KMS-11 (cell line): ENCODE measurements at regions not wholly inside any gene's neighbourhood (a gene's known extent, or its start where the extent isn't known, plus 50 kb on each side); places are given as distances from the start of the nearest gene placed in this dataset.

ENCODE experiments used
- H2AFZ ChIP-seq: fragments of 200-600 bp; sonication (generic); 2 replicates; pipeline ENCODE4 v1.6.1; 2016; ENCODE audit warnings: antibody characterized with exemption, mixed run types, low read depth
- H3K27ac ChIP-seq: fragments of 200-600 bp; sonication (generic); 2 replicates; pipeline ENCODE4 v1.6.1; 2016; ENCODE audit warnings: mild to moderate bottlenecking, mixed run types
- H3K27me3 ChIP-seq: fragments of 200-600 bp; sonication (generic); 2 replicates; pipeline ENCODE4 v1.6.1; 2017; ENCODE audit warnings: mild to moderate bottlenecking, low read depth, mixed run types, moderate library complexity; ENCODE audit not compliant: insufficient read depth
- H3K36me3 ChIP-seq: fragments of 200-600 bp; sonication (generic); 2 replicates; pipeline ENCODE4 v1.6.1; 2017; ENCODE audit warnings: mild to moderate bottlenecking, mixed run types; ENCODE audit not compliant: insufficient read depth
- H3K4me1 ChIP-seq: fragments of 200-600 bp; sonication (generic); 2 replicates; pipeline ENCODE4 v1.6.1; 2016; ENCODE audit warnings: mild to moderate bottlenecking, low read depth, mixed run types; ENCODE audit not compliant: poor library complexity, severe bottlenecking
- H3K4me2 ChIP-seq: fragments of 200-600 bp; sonication (generic); 2 replicates; pipeline ENCODE4 v1.7.0; 2016; ENCODE audit warnings: mild to moderate bottlenecking, mixed run types
- H3K4me3 ChIP-seq: fragments of 200-600 bp; sonication (generic); IDR thresholded peaks from 2 replicates; pipeline ENCODE4 v1.6.1; 2017; ENCODE audit warnings: low read depth, low read length, mixed read lengths; ENCODE audit not compliant: insufficient read depth
- H3K79me2 ChIP-seq: fragments of 200-600 bp; sonication (generic); 2 replicates; pipeline ENCODE4 v1.6.1; 2016; ENCODE audit warnings: low read depth, mixed run types; ENCODE audit not compliant: insufficient read depth
- H3K9ac ChIP-seq: fragments of 200-600 bp; sonication (generic); 2 replicates; pipeline ENCODE4 v1.6.1; 2016; ENCODE audit warnings: mild to moderate bottlenecking, mixed run types
- H4K20me1 ChIP-seq: fragments of 200-600 bp; sonication (generic); 2 replicates; pipeline ENCODE4 v1.6.1; 2016; ENCODE audit warnings: mild to moderate bottlenecking, mixed run types; ENCODE audit not compliant: insufficient read depth
- TF ChIP-seq, protein P1 (sequence below): fragments of 200-600 bp; sonication (generic); conservative IDR thresholded peaks from 2 replicates; pipeline ENCODE4 v1.6.1; 2017; ENCODE audit warnings: low read depth, mild to moderate bottlenecking, antibody characterized with exemption, low read length, moderate library complexity, mixed read lengths

DNA sequence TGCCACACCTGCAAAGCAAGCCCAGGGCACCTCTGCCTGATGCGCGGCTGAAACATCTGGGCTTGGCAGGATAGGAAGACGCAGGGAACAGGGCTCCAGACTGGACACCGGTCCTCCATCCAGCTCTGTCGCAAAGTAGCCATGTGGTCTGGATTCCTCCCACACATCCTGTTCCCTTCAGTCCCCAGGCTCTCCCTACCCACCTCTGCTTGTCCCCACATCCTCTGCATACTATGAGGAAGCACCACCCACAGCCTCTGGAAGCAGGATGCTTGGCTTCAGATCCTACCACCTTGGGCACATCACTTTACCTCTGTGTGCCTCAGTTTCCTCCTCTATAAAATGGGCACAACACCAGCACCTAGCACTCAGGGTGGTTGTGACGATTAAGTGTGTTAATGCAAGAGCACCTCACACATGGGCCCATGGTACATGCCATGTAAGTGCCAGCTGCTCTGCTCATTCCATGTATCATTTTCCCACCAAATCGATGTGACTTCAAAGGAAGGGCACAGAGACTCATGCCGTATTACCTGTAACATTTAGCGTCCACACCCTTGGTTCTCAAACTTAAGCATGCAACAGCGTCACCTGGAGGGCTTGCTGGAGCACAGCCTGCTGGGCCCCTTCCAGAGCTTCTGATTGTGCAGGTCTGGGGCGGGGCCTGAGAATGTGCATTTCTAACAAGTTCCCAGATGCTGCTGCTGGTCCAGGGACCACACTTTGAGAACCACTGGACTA is 138.6 kb upstream of the SDK2 start:
- H4K20me1 ChIP-seq, result no peaks in the 10 kb centered on the region
- no peaks in the 10 kb centered on the region for H3K79me2 ChIP-seq
- no peak overlapping the region for H3K9ac ChIP-seq
- no peak overlapping the region for H3K27ac ChIP-seq
- H3K4me3 ChIP-seq, result no peak overlapping the region
- peaks cover 47% of the 10 kb centered on the region; the same call in 1 of the 2 replicates for H3K27me3 ChIP-seq
- H3K4me1 ChIP-seq, result no peaks in the 10 kb centered on the region
- TF ChIP-seq, protein P1, sequence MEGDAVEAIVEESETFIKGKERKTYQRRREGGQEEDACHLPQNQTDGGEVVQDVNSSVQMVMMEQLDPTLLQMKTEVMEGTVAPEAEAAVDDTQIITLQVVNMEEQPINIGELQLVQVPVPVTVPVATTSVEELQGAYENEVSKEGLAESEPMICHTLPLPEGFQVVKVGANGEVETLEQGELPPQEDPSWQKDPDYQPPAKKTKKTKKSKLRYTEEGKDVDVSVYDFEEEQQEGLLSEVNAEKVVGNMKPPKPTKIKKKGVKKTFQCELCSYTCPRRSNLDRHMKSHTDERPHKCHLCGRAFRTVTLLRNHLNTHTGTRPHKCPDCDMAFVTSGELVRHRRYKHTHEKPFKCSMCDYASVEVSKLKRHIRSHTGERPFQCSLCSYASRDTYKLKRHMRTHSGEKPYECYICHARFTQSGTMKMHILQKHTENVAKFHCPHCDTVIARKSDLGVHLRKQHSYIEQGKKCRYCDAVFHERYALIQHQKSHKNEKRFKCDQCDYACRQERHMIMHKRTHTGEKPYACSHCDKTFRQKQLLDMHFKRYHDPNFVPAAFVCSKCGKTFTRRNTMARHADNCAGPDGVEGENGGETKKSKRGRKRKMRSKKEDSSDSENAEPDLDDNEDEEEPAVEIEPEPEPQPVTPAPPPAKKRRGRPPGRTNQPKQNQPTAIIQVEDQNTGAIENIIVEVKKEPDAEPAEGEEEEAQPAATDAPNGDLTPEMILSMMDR, result no peak
- H2AFZ ChIP-seq, result no peak overlapping the region
- H3K36me3 ChIP-seq, result no peaks in the 10 kb centered on the region
- H3K4me2 ChIP-seq, result no peak overlapping the region

DNA sequence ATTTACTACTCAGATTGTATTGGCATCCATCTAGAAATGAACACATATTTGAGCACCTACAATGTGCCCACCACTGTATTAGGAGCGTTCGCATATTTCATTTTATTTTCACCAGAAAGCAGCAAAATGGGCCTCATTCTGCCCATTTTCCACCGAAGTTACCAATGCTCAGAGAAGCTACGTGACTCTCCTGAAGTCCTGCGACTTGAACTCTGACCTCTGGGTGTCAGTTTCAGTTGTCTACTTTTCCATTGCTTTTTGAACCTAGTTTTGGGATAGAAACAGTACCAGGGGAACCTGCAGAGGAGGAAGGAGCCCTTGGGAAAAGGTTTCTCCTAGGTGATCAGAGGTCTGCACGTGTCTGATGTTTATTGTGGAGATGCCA is 139.1 kb upstream of the SDK2 start:
- no peaks in the 10 kb centered on the region for H3K79me2 ChIP-seq
- H3K9ac ChIP-seq, result no peak overlapping the region
- no peaks in the 10 kb centered on the region for H4K20me1 ChIP-seq
- no peaks in the 10 kb centered on the region for H3K4me1 ChIP-seq
- no peak overlapping the region for H3K27ac ChIP-seq
- no peak overlapping the region for H2AFZ ChIP-seq
- peaks cover 46% of the 10 kb centered on the region; the same call in 1 of the 2 replicates for H3K27me3 ChIP-seq
- TF ChIP-seq, protein P1, result no peak
- H3K36me3 ChIP-seq, result no peaks in the 10 kb centered on the region
- no peak overlapping the region for H3K4me3 ChIP-seq
- H3K4me2 ChIP-seq, result no peak overlapping the region

DNA sequence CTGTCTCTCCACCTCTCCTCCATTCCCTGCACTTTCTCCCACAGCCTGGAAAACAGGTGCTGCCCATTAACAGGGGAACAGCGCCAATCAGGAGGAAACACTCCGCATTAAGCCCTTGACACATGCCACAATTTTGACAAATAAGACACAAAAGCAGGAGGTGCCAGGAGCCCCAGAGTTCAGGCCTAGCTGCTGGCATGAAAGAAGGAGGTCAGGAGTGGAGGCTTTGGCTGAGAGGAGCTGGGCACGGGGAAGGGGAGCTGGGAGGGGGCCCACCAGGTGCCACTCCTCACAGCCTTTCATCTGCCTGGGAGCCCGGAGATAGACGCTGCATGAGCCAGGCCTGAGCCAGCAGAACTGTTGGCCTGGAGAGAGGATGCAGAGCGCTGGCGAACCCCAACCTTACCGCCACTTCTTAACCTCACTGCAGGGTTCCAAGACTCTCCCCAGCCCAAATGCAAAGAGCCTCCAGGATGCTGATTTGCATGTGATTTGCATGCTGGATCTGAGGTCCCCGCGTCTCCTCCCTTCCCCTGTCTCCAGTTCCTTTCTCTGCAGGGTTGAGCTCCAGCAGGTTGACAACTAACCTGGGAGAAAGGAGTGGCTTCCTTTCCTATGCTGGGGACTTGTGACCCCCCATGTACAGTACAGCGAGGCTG is 139.8 kb upstream of the SDK2 start:
- no peaks in the 10 kb centered on the region for H4K20me1 ChIP-seq
- H3K36me3 ChIP-seq, result no peaks in the 10 kb centered on the region
- H3K9ac ChIP-seq, result no peak overlapping the region
- no peak overlapping the region for H2AFZ ChIP-seq
- H3K27me3 ChIP-seq, result peaks cover 41% of the 10 kb centered on the region; the same call in 1 of the 2 replicates
- H3K79me2 ChIP-seq, result no peaks in the 10 kb centered on the region
- TF ChIP-seq, protein P1, result no peak
- H3K4me2 ChIP-seq, result no peak overlapping the region
- no peak overlapping the region for H3K4me3 ChIP-seq
- no peak overlapping the region for H3K27ac ChIP-seq
- H3K4me1 ChIP-seq, result no peaks in the 10 kb centered on the region

DNA sequence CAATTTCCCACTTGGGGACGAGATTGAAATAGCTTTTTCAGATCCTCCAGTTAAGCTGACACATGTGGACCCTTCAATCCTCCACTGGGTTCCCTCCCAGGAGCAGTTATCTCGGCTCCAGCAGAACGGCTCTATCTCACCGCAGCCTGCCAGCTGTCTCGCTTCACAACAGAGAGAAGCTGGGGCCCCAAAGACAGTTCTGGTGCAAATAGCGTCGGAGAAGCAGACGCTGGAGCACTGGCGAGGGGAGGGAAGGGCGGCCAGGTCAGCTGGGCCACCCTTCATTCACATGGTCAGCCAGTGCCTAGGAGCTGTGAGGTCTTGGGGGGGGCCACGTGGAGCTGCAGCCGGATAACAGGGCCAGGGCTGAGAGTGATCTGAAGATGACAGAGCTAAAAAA is 141.3 kb upstream of the SDK2 start:
- no peak overlapping the region for H3K9ac ChIP-seq
- no peak overlapping the region for H3K27ac ChIP-seq
- no peaks in the 10 kb centered on the region for H3K36me3 ChIP-seq
- H2AFZ ChIP-seq, result no peak overlapping the region
- peaks cover 49% of the 10 kb centered on the region; the same call in 1 of the 2 replicates for H3K27me3 ChIP-seq
- no peak overlapping the region for H3K4me2 ChIP-seq
- no peaks in the 10 kb centered on the region for H4K20me1 ChIP-seq
- no peaks in the 10 kb centered on the region for H3K4me1 ChIP-seq
- H3K4me3 ChIP-seq, result no peak overlapping the region
- H3K79me2 ChIP-seq, result no peaks in the 10 kb centered on the region
- TF ChIP-seq, protein P1, result no peak
